NB4 (cell line): ENCODE measurements at regions not wholly inside any gene's neighbourhood (a gene's known extent, or its start where the extent isn't known, plus 50 kb on each side); places are given as distances from the start of the nearest gene placed in this dataset.

ENCODE experiments used
- DNase-seq: peaks from one replicate; pipeline ENCODE4 v3.0.0; 2010; ENCODE audit warnings: low read depth
- H3K4me3 ChIP-seq: one replicate; pipeline ENCODE4 v1.5.1; 2011; ENCODE audit warnings: mild to moderate bottlenecking, low read depth, low read length, moderate library complexity
- MYC ChIP-seq: IDR thresholded peaks from 2 replicates; pipeline ENCODE4 v1.6.1; 2011; ENCODE audit warnings: low read depth, low read length
- POLR2A ChIP-seq: IDR thresholded peaks from 2 replicates; pipeline ENCODE4 v1.6.1; 2011; ENCODE audit warnings: mild to moderate bottlenecking; ENCODE audit not compliant: insufficient read length; ENCODE audit errors: extremely low read depth
- TF ChIP-seq, protein P1 (sequence below): IDR thresholded peaks from 2 replicates; pipeline ENCODE4 v1.6.1; 2011; ENCODE audit warnings: low read depth, low read length
- TF ChIP-seq, protein P2 (sequence below): IDR thresholded peaks from one replicate; pipeline ENCODE4 v1.5.1; 2012; ENCODE audit warnings: low read depth, low read length

DNA sequence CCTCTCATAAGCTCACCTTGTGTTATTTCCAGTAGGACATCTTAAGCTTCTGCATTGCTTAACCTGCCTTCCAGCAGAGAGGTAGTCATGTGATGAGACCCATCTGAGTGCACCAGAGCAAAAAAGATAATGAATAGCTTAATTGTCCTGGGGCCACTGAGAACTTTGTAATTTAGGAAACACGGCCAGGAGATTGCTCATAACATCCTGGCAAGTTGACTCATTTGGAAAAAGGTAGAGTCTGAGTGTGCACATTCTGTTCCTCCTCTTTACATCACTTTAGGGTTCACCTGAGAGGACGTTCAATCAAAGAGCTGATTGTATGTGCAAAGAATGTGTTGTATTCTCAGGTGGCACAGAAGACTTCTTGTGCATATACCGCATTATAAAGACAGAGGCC is 830.2 kb upstream of the SOX11 start:
- no peak for TF ChIP-seq POLR2A
- TF ChIP-seq, protein P1, sequence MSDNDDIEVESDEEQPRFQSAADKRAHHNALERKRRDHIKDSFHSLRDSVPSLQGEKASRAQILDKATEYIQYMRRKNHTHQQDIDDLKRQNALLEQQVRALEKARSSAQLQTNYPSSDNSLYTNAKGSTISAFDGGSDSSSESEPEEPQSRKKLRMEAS: no peak
- TF ChIP-seq MYC: no peak
- TF ChIP-seq, protein P2, sequence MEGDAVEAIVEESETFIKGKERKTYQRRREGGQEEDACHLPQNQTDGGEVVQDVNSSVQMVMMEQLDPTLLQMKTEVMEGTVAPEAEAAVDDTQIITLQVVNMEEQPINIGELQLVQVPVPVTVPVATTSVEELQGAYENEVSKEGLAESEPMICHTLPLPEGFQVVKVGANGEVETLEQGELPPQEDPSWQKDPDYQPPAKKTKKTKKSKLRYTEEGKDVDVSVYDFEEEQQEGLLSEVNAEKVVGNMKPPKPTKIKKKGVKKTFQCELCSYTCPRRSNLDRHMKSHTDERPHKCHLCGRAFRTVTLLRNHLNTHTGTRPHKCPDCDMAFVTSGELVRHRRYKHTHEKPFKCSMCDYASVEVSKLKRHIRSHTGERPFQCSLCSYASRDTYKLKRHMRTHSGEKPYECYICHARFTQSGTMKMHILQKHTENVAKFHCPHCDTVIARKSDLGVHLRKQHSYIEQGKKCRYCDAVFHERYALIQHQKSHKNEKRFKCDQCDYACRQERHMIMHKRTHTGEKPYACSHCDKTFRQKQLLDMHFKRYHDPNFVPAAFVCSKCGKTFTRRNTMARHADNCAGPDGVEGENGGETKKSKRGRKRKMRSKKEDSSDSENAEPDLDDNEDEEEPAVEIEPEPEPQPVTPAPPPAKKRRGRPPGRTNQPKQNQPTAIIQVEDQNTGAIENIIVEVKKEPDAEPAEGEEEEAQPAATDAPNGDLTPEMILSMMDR: no peak
- no peak for DNase-seq
- H3K4me3 ChIP-seq: no peak overlapping the region

DNA sequence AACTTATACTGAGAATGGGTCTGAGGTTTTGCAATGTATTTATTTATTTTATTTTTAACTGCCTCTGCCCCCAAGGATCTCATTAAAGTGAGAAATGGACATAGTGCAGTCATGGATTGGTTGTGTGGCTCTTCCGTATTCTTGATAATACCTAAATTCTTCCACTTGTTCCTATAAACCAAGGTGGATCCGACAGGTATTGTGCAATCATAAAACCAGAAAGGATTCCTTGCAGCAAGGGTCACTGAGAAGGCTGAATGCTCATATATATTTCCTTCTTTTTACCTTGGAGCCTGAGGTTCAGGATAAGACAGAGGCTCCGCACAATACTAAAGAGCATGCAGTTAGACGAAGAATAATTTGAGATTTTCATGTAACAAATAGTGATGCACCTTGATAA is 826.0 kb upstream of the SOX11 start:
- TF ChIP-seq, protein P1: no peak
- TF ChIP-seq MYC: no peak
- no peak for TF ChIP-seq POLR2A
- TF ChIP-seq, protein P2: no peak
- no peak overlapping the region for H3K4me3 ChIP-seq
- no peak for DNase-seq

DNA sequence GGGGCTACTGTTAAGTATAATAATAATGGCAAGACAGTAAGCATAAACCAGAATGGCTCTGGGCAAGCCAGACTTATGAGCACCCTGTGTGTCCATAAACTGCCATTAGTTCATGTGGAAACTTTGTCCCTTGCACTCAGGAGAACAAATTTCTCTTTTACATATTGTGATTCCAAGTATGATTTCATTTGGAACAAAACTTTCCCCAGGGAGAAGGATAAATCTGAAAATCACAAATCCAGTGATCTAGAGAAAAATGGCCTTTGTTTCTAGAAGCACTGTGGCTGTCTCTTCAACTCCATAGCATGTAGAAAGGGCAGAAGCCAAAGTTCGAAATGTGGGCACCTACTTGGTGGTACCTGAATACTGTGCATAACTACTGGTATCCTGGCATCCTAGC is 823.7 kb upstream of the SOX11 start:
- no peak for DNase-seq
- H3K4me3 ChIP-seq: no peak overlapping the region
- TF ChIP-seq, protein P1: no peak
- TF ChIP-seq, protein P2: no peak
- TF ChIP-seq POLR2A (no peak), MYC (no peak)

DNA sequence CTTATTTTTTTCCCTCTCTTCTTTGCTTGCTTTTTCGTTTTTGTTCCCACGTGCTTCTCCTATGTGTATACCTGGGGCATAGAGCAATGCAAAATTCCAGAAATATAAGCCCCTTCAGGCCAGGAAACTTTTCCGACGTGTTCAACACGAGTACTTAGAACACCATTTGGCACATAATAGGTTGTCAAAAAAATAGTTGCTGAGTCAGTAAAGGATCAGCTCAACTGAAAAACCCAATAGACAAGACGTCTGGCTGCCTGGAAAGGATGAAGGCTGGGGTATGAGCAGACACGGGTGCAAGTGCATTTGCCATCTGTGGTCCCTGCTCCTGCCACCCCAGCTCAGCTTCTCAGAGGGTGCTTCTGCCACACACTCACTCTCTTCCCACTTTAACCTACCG is 823.0 kb upstream of the SOX11 start:
- no peak for DNase-seq
- no peak overlapping the region for H3K4me3 ChIP-seq
- TF ChIP-seq MYC: no peak
- TF ChIP-seq, protein P2: no peak
- TF ChIP-seq, protein P1: no peak
- no peak for TF ChIP-seq POLR2A

DNA sequence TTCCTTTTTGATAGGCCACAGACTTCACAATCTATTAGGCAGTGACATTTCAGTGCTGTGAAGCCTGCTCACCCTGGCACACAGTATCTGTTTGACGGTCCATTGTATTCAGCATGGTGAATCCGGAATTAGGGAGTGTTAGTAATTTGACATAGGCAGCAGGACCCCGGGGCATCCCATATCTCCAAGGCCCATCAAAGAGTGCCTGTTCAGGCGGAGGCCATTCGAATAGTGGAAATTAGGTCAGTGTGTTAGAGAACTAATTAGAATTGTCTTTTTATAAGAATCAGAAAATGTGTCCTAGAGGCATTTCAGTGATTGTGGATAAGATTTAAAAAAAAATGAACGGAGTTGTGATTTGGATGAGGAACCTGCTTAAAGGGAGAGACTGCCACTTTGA is 818.8 kb upstream of the SOX11 start:
- no peak for DNase-seq
- H3K4me3 ChIP-seq: no peak overlapping the region
- TF ChIP-seq MYC (no peak), POLR2A (no peak)
- TF ChIP-seq, protein P2: no peak
- TF ChIP-seq, protein P1: no peak
